Body of pancreas (tissue), 4 donors: ENCODE measurements at regions not wholly inside any gene's neighbourhood (a gene's known extent, or its start where the extent isn't known, plus 50 kb on each side); places are given as distances from the start of the nearest gene placed in this dataset.

Source experiments
- ATAC-seq: fragments of 150-250 bp; one replicate; pipeline ENCODE4 v1.9.1; 2016
- DNase-seq, 4 donors: peaks; one replicate each; pipeline ENCODE4 v3.0.0-alpha.2; 2019
- H3K27ac ChIP-seq, 4 donors: fragments of 200-600 bp; sonication (generic); 1 replicate in 3 of 4; 2 replicates in 1 of 4; pipeline versions ENCODE4 v1.5.1 to v1.6.1; 2016 to 2019; ENCODE audit warnings: mild to moderate bottlenecking in 1 of 4, mixed read lengths in 1 of 4, moderate library complexity in 1 of 4
- H3K27me3 ChIP-seq, 2 donors: fragments of 200-600 bp; sonication (generic); one replicate each; pipeline ENCODE4 v1.6.0; 2016; ENCODE audit warnings: mild to moderate bottlenecking in 1 of 2
- H3K36me3 ChIP-seq, 2 donors: fragments of 200-600 bp; sonication (generic); replicated peaks in 1 of 2; 2 replicates each; pipeline ENCODE4 v1.5.1; 2016; ENCODE audit warnings: low read depth in 2 of 2; ENCODE audit not compliant: insufficient read depth in 1 of 2
- H3K4me1 ChIP-seq: fragments of 200-600 bp; sonication (generic); one replicate; pipeline ENCODE4 v1.6.0; 2016
- H3K4me3 ChIP-seq, 2 donors: fragments of 200-600 bp; sonication (generic); 1 replicate in 1 of 2; 2 replicates in 1 of 2; pipeline ENCODE4 v1.5.1; 2016 to 2019
- H3K9me3 ChIP-seq, 3 donors: fragments of 200-600 bp; sonication (generic); 1 replicate in 2 of 3; 2 replicates in 1 of 3; pipeline ENCODE4 v1.5.1; 2016
- POLR2A ChIP-seq, 3 donors: fragments of 450-650 bp; IDR thresholded peaks; one replicate each; pipeline ENCODE4 v1.6.1; 2016; ENCODE audit warnings: antibody characterized with exemption in 3 of 3, mild to moderate bottlenecking in 2 of 3
- WGBS, 2 donors: methylation state at CpG; one replicate each; pipeline ENCODE4 v1.1.5; 2017; 5-methylcytosine and 5-hydroxymethylcytosine counted together
- intact Hi-C: fragments of 100-400 bp; cut with DNase I; formaldehyde crosslinking; loops from one replicate; pipeline ENCODE4 v1.15.1; 2023
- TF ChIP-seq, protein P1 (sequence below), 7 experiments: fragments of 450-650 bp in 4 of 7; fragments of 200-600 bp in 3 of 7; sonication (generic) in 3 of 7; IDR thresholded peaks; one replicate each; pipeline ENCODE4 v1.5.1; 2016 to 2019; ENCODE audit warnings: antibody characterized with exemption in 7 of 7

DNA sequence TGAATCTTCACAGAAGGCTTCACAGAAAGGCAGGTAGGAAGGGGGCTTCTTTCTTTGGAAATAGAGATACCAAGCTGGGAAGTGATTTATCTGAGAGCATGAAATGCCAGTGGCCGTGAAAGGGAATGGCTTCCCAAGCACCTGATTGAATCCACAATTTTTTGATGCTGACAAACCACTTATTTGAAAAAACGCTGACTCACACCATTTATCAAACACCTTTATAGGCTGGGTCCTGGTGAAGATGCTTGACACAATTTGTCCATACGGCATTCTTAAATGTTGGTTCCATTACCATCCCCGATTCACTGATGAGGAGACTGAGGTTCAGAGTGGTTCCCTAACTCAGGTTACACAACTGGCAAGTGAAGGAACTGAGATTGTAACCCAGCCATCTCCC, 64.1 kb upstream of the POMGNT2 start:
- Histone ChIP-seq H3K27ac (no peak overlapping the region), H3K4me3 (no peak overlapping the region), H3K27me3 (no peaks in the 10 kb centered on the region), H3K36me3 (no peaks in the 10 kb centered on the region), H3K9me3 (no peaks in the 10 kb centered on the region), H3K4me1 (no peaks in the 10 kb centered on the region)
- 80 to 84% methylated on average over 4 of the region's 4 CpGs for WGBS, 2 donors
- ATAC-seq: no peak
- DNase-seq: no peak
- TF ChIP-seq POLR2A (IDR thresholded peaks at IDR 0.05): no peak
- TF ChIP-seq, protein P1, sequence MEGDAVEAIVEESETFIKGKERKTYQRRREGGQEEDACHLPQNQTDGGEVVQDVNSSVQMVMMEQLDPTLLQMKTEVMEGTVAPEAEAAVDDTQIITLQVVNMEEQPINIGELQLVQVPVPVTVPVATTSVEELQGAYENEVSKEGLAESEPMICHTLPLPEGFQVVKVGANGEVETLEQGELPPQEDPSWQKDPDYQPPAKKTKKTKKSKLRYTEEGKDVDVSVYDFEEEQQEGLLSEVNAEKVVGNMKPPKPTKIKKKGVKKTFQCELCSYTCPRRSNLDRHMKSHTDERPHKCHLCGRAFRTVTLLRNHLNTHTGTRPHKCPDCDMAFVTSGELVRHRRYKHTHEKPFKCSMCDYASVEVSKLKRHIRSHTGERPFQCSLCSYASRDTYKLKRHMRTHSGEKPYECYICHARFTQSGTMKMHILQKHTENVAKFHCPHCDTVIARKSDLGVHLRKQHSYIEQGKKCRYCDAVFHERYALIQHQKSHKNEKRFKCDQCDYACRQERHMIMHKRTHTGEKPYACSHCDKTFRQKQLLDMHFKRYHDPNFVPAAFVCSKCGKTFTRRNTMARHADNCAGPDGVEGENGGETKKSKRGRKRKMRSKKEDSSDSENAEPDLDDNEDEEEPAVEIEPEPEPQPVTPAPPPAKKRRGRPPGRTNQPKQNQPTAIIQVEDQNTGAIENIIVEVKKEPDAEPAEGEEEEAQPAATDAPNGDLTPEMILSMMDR (IDR thresholded peaks at IDR 0.05): no peak
- intact Hi-C loops: loop anchor here (10.0 kb wide), 2 partner anchors 205 to 335 kb away; no protein-coding TSS in a partner anchor

DNA sequence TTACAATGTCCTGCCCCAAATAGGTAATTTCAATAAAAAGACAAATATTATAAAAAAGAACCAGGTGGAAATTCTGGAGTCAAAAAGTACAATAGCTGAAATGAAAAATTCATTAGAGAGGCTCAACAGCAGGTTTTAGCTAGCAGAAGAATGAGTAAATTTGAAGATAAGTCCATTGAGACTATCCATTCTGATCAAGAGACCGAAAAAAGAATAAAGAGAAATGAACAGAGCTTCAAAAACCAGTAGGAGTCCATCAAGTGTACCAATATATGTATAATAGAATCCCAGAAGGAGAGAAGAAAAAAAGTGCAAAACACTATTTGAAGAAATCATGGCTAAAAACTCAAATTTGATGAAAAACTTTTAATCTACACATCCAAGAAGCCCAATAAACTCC, 60.5 kb upstream of the POMGNT2 start:
- no peak overlapping the region for H3K27ac ChIP-seq
- H3K36me3 ChIP-seq: no peaks in the 10 kb centered on the region
- H3K27me3 ChIP-seq: no peaks in the 10 kb centered on the region
- H3K4me1 ChIP-seq: peaks cover 11% of the 10 kb centered on the region
- intact Hi-C loops: loop anchor here (10.0 kb wide), 2 partner anchors 208 to 338 kb away; no protein-coding TSS in a partner anchor
- H3K9me3 ChIP-seq: no peaks in the 10 kb centered on the region
- H3K4me3 ChIP-seq: no peak overlapping the region
- TF ChIP-seq, protein P1 (IDR thresholded peaks at IDR 0.05): no peak
- no peak for TF ChIP-seq POLR2A (IDR thresholded peaks at IDR 0.05)
- DNase-seq: no peak
- 48 to 72% methylated on average over 1 of the region's 1 CpG for WGBS, 2 donors
- ATAC-seq: no peak

DNA sequence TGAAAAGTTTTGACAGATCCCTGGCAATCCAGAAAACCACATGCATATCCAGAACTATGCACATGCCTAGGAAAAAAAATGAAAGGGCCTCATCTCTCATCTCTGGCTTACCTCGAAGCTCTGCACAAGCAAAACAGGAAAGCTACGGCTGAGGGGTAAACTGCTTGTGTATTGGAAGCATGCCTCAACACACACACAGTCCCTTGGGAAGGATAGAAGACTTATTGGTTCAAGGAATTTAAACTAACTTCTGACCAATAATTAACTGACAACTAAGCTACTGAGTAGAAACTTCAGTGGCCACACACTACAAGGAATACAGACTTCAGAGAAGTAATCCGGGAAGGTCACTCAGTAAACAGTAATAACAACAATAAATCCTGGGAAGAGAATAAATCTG, 59.9 kb upstream of the POMGNT2 start:
- Histone ChIP-seq H3K9me3 (no peaks in the 10 kb centered on the region), H3K36me3 (no peaks in the 10 kb centered on the region), H3K27me3 (no peaks in the 10 kb centered on the region), H3K4me1 (peaks cover 11% of the 10 kb centered on the region), H3K27ac (no peak overlapping the region), H3K4me3 (no peak overlapping the region)
- DNase-seq: no peak
- ATAC-seq: no peak
- TF ChIP-seq POLR2A (IDR thresholded peaks at IDR 0.05): no peak
- TF ChIP-seq, protein P1 (IDR thresholded peaks at IDR 0.05): no peak
- WGBS, 2 donors: 78 to 83% methylated on average over 3 of the region's 3 CpGs
- intact Hi-C loops: loop anchor here (10.0 kb wide), 2 partner anchors 209 to 339 kb away; no protein-coding TSS in a partner anchor

DNA sequence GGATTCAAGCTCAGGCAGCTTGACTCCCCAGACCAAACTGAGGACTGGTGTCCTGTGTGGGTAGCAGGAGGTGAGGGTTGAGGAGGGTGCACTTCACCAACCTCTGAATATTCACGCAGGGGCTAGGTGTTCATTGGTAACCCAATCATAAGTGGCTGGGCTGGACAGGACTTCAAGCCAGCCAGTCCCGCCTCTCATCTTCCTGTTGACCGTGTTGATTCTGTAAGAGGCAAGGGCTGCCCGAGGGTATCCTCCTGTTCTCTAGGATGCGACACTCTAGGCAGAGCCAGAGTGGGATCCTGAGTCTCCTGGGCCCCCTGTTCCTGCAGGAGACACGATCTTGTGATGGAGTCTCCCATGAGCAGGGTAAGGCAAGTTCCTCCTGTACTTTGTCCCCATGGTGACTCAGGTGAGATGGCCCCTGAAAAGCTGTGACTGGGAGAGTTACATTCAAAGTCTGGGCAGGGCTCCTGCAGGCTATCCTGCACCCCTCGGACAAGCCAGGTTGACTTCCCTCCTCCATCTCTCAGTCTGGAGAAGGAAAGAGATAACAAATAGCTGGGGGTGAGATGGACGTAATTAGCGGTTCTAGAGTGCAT, 58.1 kb upstream of the POMGNT2 start:
- no peak for TF ChIP-seq POLR2A (IDR thresholded peaks at IDR 0.05)
- TF ChIP-seq, protein P1 (IDR thresholded peaks at IDR 0.05): no peak
- intact Hi-C loops: loop anchor here (10.0 kb wide), 2 partner anchors 211 to 341 kb away; no protein-coding TSS in a partner anchor
- no peaks in the 10 kb centered on the region for H3K36me3 ChIP-seq
- peaks cover 11% of the 10 kb centered on the region for H3K4me1 ChIP-seq
- no peaks in the 10 kb centered on the region for H3K27me3 ChIP-seq
- H3K9me3 ChIP-seq: no peaks in the 10 kb centered on the region
- no peak for DNase-seq
- H3K4me3 ChIP-seq: no peak overlapping the region
- 63 to 71% methylated on average over 3 to 9 of the region's 9 CpGs for WGBS, 2 donors
- no peak for ATAC-seq
- H3K27ac ChIP-seq: no peak overlapping the region
